ENCODE measurements at regions not wholly inside any gene's neighbourhood (a gene's known extent, or its start where the extent isn't known, plus 50 kb on each side); places are given as distances from the start of the nearest gene placed in this dataset.

GRCh38 chrX:94361241-94361640 lies 687.2 kb downstream of the FAM133A start:
- DNase-seq: no peak

GRCh38 chrX:94365736-94366135 lies 691.7 kb downstream of the FAM133A start:
- DNase-seq: no peak

- no peak for DNase-seq
Measured at GRCh38 chrX:94366616-94367015, 692.6 kb downstream of the FAM133A start.

- DNase-seq: no peak
Measured at GRCh38 chrX:94389044-94389443, 715.0 kb downstream of the FAM133A start.

GRCh38 chrX:94400488-94400887 lies 726.5 kb downstream of the FAM133A start:
- DNase-seq: no peak

- no peak for DNase-seq
Measured at GRCh38 chrX:94401426-94401825, 727.4 kb downstream of the FAM133A start.

- DNase-seq: no peak
Measured at GRCh38 chrX:94414746-94415145, 740.7 kb downstream of the FAM133A start.

- no peak for DNase-seq
Measured at GRCh38 chrX:94418065-94418464, 744.1 kb downstream of the FAM133A start.

GRCh38 chrX:94424456-94424855 lies 750.5 kb downstream of the FAM133A start:
- no peak for DNase-seq

- DNase-seq: no peak
Measured at GRCh38 chrX:94430091-94430490, 756.1 kb downstream of the FAM133A start.

GRCh38 chrX:94435799-94436198 lies 761.8 kb downstream of the FAM133A start:
- no peak for DNase-seq

GRCh38 chrX:94454159-94454558 lies 780.2 kb downstream of the FAM133A start:
- DNase-seq: no peak

- DNase-seq: no peak
Measured at GRCh38 chrX:94454606-94455005, 780.6 kb downstream of the FAM133A start.

- DNase-seq: no peak
Measured at GRCh38 chrX:94455782-94456181, 781.8 kb downstream of the FAM133A start.

GRCh38 chrX:94492541-94492940 lies 818.5 kb downstream of the FAM133A start:
- DNase-seq: no peak

GRCh38 chrX:94493405-94493804 lies 819.4 kb downstream of the FAM133A start:
- no peak for DNase-seq

- no peak for DNase-seq
Measured at GRCh38 chrX:94511564-94511963, 837.6 kb downstream of the FAM133A start.

GRCh38 chrX:94515009-94515408 lies 841.0 kb downstream of the FAM133A start:
- no peak for DNase-seq

GRCh38 chrX:94524867-94525266 lies 850.9 kb downstream of the FAM133A start:
- no peak for DNase-seq

- no peak for DNase-seq
Measured at GRCh38 chrX:94545722-94546121, 871.7 kb downstream of the FAM133A start.

GRCh38 chrX:94551831-94552230 lies 877.8 kb downstream of the FAM133A start:
- no peak for DNase-seq

- no peak for DNase-seq
Measured at GRCh38 chrX:94560930-94561329, 886.9 kb downstream of the FAM133A start.

GRCh38 chrX:94576367-94577004 lies 902.5 kb downstream of the FAM133A start:
- DNase-seq: no peak

GRCh38 chrX:94600077-94600476 lies 926.1 kb downstream of the FAM133A start:
- DNase-seq: no peak

GRCh38 chrX:94612140-94612539 lies 938.1 kb downstream of the FAM133A start:
- DNase-seq: no peak

GRCh38 chrX:94633237-94633636 lies 959.2 kb downstream of the FAM133A start:
- no peak for DNase-seq
